H1 (cell line): ENCODE measurements at regions not wholly inside any gene's neighbourhood (a gene's known extent, or its start where the extent isn't known, plus 50 kb on each side); places are given as distances from the start of the nearest gene placed in this dataset.

ENCODE experiments used
- CTCF ChIA-PET: fragments of 300-600 bp; sonication (Branson Sonifier 250); formaldehyde crosslinking; loops from one replicate; lab custom pipeline; 2021; ENCODE audit not compliant: partially characterized antibody; lab: Charles Lee
- POLR2A ChIA-PET: fragments of 300-600 bp; sonication (Branson Sonifier 250); formaldehyde crosslinking; loops from one replicate; lab custom pipeline; 2021; ENCODE audit warnings: inconsistent platforms; ENCODE audit not compliant: partially characterized antibody; lab: Charles Lee
- DNase-seq, 2 experiments: peaks; one replicate each; pipeline versions ENCODE4 v3.0.0 to v3.0.0-alpha.2; 2010 to 2022; ENCODE audit warnings: low spot score in 2 of 2, low read depth in 1 of 2, mixed read lengths in 1 of 2
- FAIRE-seq: peaks from 2 replicates; lab custom pipeline; 2011; peaks lifted over from hg19 to GRCh38; lab: Jason Lieb, UNC
- H2AFZ ChIP-seq: 2 replicates; pipeline ENCODE4 v1.8.1; 2012; ENCODE audit warnings: low read length, inconsistent platforms
- H2AK5ac ChIP-seq: 2 replicates; pipeline ENCODE4 v1.6.1; 2013; ENCODE audit warnings: low read depth, low read length
- H2BK120ac ChIP-seq: replicated peaks from 2 replicates; pipeline ENCODE3; 2013; ENCODE audit warnings: low read depth, low read length, inconsistent platforms
- H2BK12ac ChIP-seq: 2 replicates; pipeline ENCODE4 v1.6.1; 2013; ENCODE audit warnings: low read depth, low read length
- H2BK15ac ChIP-seq: 2 replicates; pipeline ENCODE4 v1.6.1; 2013; ENCODE audit warnings: low read length
- H2BK20ac ChIP-seq: 2 replicates; pipeline ENCODE4 v1.6.1; 2013; ENCODE audit warnings: low read length
- H2BK5ac ChIP-seq: 2 replicates; pipeline ENCODE4 v1.6.1; 2013; ENCODE audit warnings: low read depth, low read length
- H3K14ac ChIP-seq: 2 replicates; pipeline ENCODE4 v1.6.1; 2013; ENCODE audit warnings: inconsistent platforms; ENCODE audit not compliant: insufficient read length
- H3K18ac ChIP-seq: 2 replicates; pipeline ENCODE4 v1.6.1; 2013; ENCODE audit warnings: low read length; ENCODE audit errors: extremely low read depth
- H3K23ac ChIP-seq: 2 replicates; pipeline ENCODE4 v1.6.1; 2013; ENCODE audit warnings: inconsistent platforms; ENCODE audit not compliant: insufficient read length
- H3K23me2 ChIP-seq: 2 replicates; pipeline ENCODE4 v1.6.1; 2013; ENCODE audit warnings: low read depth, low read length
- H3K27ac ChIP-seq: 2 replicates; pipeline ENCODE4 v1.6.1; 2011; ENCODE audit warnings: low read depth, low read length, inconsistent platforms
- H3K27me3 ChIP-seq, 4 experiments: replicated peaks in 1 of 4; 1 replicate in 1 of 4; 2 replicates in 3 of 4; pipeline versions ENCODE4 v1.6.1 to v1.8.1; 2011 to 2013; ENCODE audit warnings: low read length in 3 of 4, mild to moderate bottlenecking in 3 of 4, inconsistent platforms in 2 of 4, mixed read lengths in 2 of 4, moderate library complexity in 1 of 4; ENCODE audit not compliant: control insufficient read depth in 3 of 4, insufficient read depth in 3 of 4; ENCODE audit errors: extremely low read depth in 1 of 4
- H3K36me3 ChIP-seq, 4 experiments: 2 replicates each; pipeline versions ENCODE4 v1.6.1 to v1.8.1; 2011 to 2013; ENCODE audit warnings: mild to moderate bottlenecking in 4 of 4, low read length in 3 of 4, moderate library complexity in 2 of 4, control low read depth in 1 of 4, inconsistent platforms in 1 of 4; ENCODE audit not compliant: insufficient read depth in 4 of 4, control insufficient read depth in 2 of 4
- H3K4ac ChIP-seq: replicated peaks from 2 replicates; pipeline ENCODE3; 2013; ENCODE audit warnings: low read length, low read depth, mixed read lengths, inconsistent platforms; ENCODE audit not compliant: insufficient read length
- H3K4me1 ChIP-seq, 4 experiments: replicated peaks in 1 of 4; 1 replicate in 1 of 4; 2 replicates in 3 of 4; pipeline versions ENCODE4 v1.6.1 to v1.8.1; 2011 to 2013; ENCODE audit warnings: low read length in 3 of 4, inconsistent platforms in 2 of 4, mixed read lengths in 1 of 4; ENCODE audit not compliant: insufficient read depth in 4 of 4, control insufficient read depth in 3 of 4
- H3K4me2 ChIP-seq, 2 experiments: 2 replicates each; pipeline versions ENCODE4 v1.6.1 to v1.8.1; 2011 to 2013; ENCODE audit warnings: low read depth in 2 of 2, low read length in 2 of 2, control low read depth in 1 of 2, inconsistent platforms in 1 of 2, mild to moderate bottlenecking in 1 of 2; ENCODE audit not compliant: insufficient read depth in 1 of 2
- H3K4me3 ChIP-seq, 4 experiments: fragments of 200-600, 300-600 bp in 1 of 4; sonication (generic), shearing (Covaris generic), sonication (Bioruptor Twin) in 1 of 4; 2 replicates each; pipeline versions ENCODE4 v1.5.1 to v1.8.1; 2011 to 2016; ENCODE audit warnings: low read length in 4 of 4, low read depth in 3 of 4, control low read depth in 2 of 4, inconsistent platforms in 2 of 4, mild to moderate bottlenecking in 2 of 4, mixed read lengths in 1 of 4, moderate library complexity in 1 of 4; ENCODE audit not compliant: insufficient read depth in 2 of 4; ENCODE audit errors: extremely low read depth in 1 of 4
- H3K56ac ChIP-seq: replicated peaks from 2 replicates; pipeline ENCODE3; 2013; ENCODE audit warnings: low read depth, mild to moderate bottlenecking, mixed read lengths, low read length, inconsistent platforms; ENCODE audit not compliant: insufficient read length
- H3K79me1 ChIP-seq: 2 replicates; pipeline ENCODE4 v1.6.1; 2013; ENCODE audit warnings: low read depth, low read length, control low read depth
- H3K79me2 ChIP-seq, 2 experiments: 2 replicates each; pipeline versions ENCODE4 v1.6.1 to v1.8.1; 2012 to 2013; ENCODE audit warnings: low read length in 2 of 2, mild to moderate bottlenecking in 2 of 2, inconsistent platforms in 1 of 2; ENCODE audit not compliant: insufficient read depth in 2 of 2, control insufficient read depth in 1 of 2
- H3K9ac ChIP-seq, 4 experiments: replicated peaks in 1 of 4; 1 replicate in 1 of 4; 2 replicates in 3 of 4; pipeline versions ENCODE4 v1.6.1 to v1.8.1; 2011 to 2013; ENCODE audit warnings: low read depth in 3 of 4, low read length in 3 of 4, control low read depth in 2 of 4, mild to moderate bottlenecking in 2 of 4, moderate library complexity in 2 of 4, inconsistent platforms in 1 of 4; ENCODE audit errors: extremely low read depth in 1 of 4
- H3K9me3 ChIP-seq, 2 experiments: 2 replicates each; pipeline versions ENCODE4 v1.6.1 to v1.8.1; 2012 to 2013; ENCODE audit warnings: mild to moderate bottlenecking in 2 of 2, moderate library complexity in 2 of 2, control low read depth in 1 of 2, inconsistent platforms in 1 of 2, low read depth in 1 of 2, low read length in 1 of 2, mixed read lengths in 1 of 2; ENCODE audit not compliant: insufficient read depth in 2 of 2
- H4K20me1 ChIP-seq, 2 experiments: replicated peaks in 1 of 2; 2 replicates each; pipeline versions ENCODE3 to v1.8.1; 2011 to 2013; ENCODE audit warnings: inconsistent platforms in 2 of 2, low read length in 2 of 2, mild to moderate bottlenecking in 1 of 2; ENCODE audit not compliant: insufficient read depth in 2 of 2, control insufficient read depth in 1 of 2
- H4K5ac ChIP-seq: 2 replicates; pipeline ENCODE4 v1.6.1; 2013; ENCODE audit warnings: low read length, low read depth, mixed read lengths, inconsistent platforms; ENCODE audit not compliant: insufficient read length
- H4K8ac ChIP-seq: 2 replicates; pipeline ENCODE4 v1.8.0; 2013; ENCODE audit warnings: mild to moderate bottlenecking, moderate library complexity, low read length, inconsistent platforms; ENCODE audit not compliant: insufficient read depth; ENCODE audit errors: extremely low read depth
- H4K91ac ChIP-seq: replicated peaks from 2 replicates; pipeline ENCODE3; 2013; ENCODE audit warnings: low read length, mixed read lengths, inconsistent platforms; ENCODE audit not compliant: insufficient read length
- BACH1 ChIP-seq: IDR thresholded peaks from 2 replicates; pipeline ENCODE4 v1.6.1; 2012; ENCODE audit warnings: low read length, improper control_type of control experiment
- CBX8 ChIP-seq: fragments of 300-800, 300-1000 bp; sonication (generic); IDR thresholded peaks from 2 replicates; pipeline ENCODE4 v1.7.1; 2016; ENCODE audit warnings: low read depth, low read length, borderline replicate concordance
- CREB1 ChIP-seq: IDR thresholded peaks from 2 replicates; pipeline ENCODE4 v1.6.1; 2012; ENCODE audit warnings: inconsistent platforms
- JUND ChIP-seq: IDR thresholded peaks from 2 replicates; pipeline ENCODE4 v1.6.1; 2011; ENCODE audit warnings: mild to moderate bottlenecking, improper control_type of control experiment, low read length
- KDM4A ChIP-seq: IDR thresholded peaks from one replicate; pipeline ENCODE4 v1.7.1; 2012; ENCODE audit warnings: low read depth, mild to moderate bottlenecking, moderate library complexity, low read length, inconsistent platforms; ENCODE audit not compliant: severe bottlenecking
- POLR2A ChIP-seq, 2 experiments: IDR thresholded peaks; 1 replicate in 1 of 2; 2 replicates in 1 of 2; pipeline ENCODE4 v1.6.1; 2011; ENCODE audit warnings: low read depth in 2 of 2, low read length in 2 of 2, mild to moderate bottlenecking in 2 of 2; ENCODE audit errors: control extremely low read depth in 1 of 2
- SIN3A ChIP-seq, 2 experiments: IDR thresholded peaks in 1 of 2; conservative IDR thresholded peaks in 1 of 2; 2 replicates each; pipeline ENCODE4 v1.6.1; 2011 to 2012; ENCODE audit warnings: low read length in 2 of 2, improper control_type of control experiment in 1 of 2, low read depth in 1 of 2, mild to moderate bottlenecking in 1 of 2
- USF2 ChIP-seq: IDR thresholded peaks from 2 replicates; pipeline ENCODE4 v1.6.1; 2011; ENCODE audit warnings: low read length, improper control_type of control experiment
- WGBS, 2 experiments: shearing (Covaris generic) in 1 of 2; methylation state at CpG; one replicate each; pipeline versions ENCODE4 v1.1.6 to v1.1.7; 2013 to 2015; ENCODE audit warnings: low lambda C conversion rate in 2 of 2, mixed read lengths in 2 of 2, inconsistent platforms in 1 of 2, low coverage in 1 of 2, missing lambda C conversion rate in 1 of 2; ENCODE audit not compliant: insufficient replicate concordance in 2 of 2, insufficient coverage in 1 of 2, insufficient read length in 1 of 2; ENCODE audit errors: extremely low coverage in 1 of 2, missing lambda C conversion rate in 1 of 2; 5-methylcytosine and 5-hydroxymethylcytosine counted together

- Histone ChIP-seq H3K27ac (no peak overlapping the region), H2BK120ac (no peak overlapping the region), H3K9ac (no peak overlapping the region), H4K8ac (no peak overlapping the region), H4K5ac (no peak overlapping the region), H2BK5ac (no peak overlapping the region), H3K4me1 (no peaks in the 10 kb centered on the region), H3K36me3 (peaks cover 0 to 20% (median 0%) of the 10 kb centered on the region in 4 experiments; a peak in 2 of 8 replicates), H2AK5ac (no peak overlapping the region), H4K91ac (no peak overlapping the region)
- no peak for FAIRE-seq
- POLR2A ChIA-PET = interaction anchor here (1.3 to 3.6 kb wide), 3 partner anchors 8 to 59 kb away, joined by 3 to 15 read pairs (median 3); no protein-coding TSS in a partner anchor
- no peak for TF ChIP-seq CREB1
- no peak for TF ChIP-seq KDM4A
- no peak for TF ChIP-seq POLR2A (IDR thresholded peaks at IDR 0.05; ENCODE audit: control extremely low read depth in 1 of 2, low read depth in 2 of 2, low read length in 2 of 2)
- no peak for TF ChIP-seq BACH1
- no peak for TF ChIP-seq CBX8
- no peak for TF ChIP-seq SIN3A (conservative IDR thresholded peaks at IDR 0.05 in 1 of 2, IDR thresholded peaks at IDR 0.05 in 1 of 2; ENCODE audit: low read depth in 1 of 2, low read length in 2 of 2)
- no peak for TF ChIP-seq JUND
- TF ChIP-seq USF2 = no peak
- TF ChIP-seq, all 59 proteins: peak for 0
- Histone ChIP-seq H3K4me3 (no peak overlapping the region; a peak in 1 of 8 replicates), H4K20me1 (no peaks in the 10 kb centered on the region), H3K23ac (no peak overlapping the region), H3K18ac (no peak overlapping the region), H3K4me2 (no peak overlapping the region), H2AFZ (no peak overlapping the region), H3K79me2 (no peaks in the 10 kb centered on the region), H3K4ac (no peak overlapping the region), H2BK15ac (no peak overlapping the region), H3K79me1 (no peaks in the 10 kb centered on the region), H3K14ac (no peak overlapping the region), H2BK20ac (no peak overlapping the region), H3K9me3 (peaks cover 9 to 17% of the 10 kb centered on the region in 2 experiments; a peak in 3 of 4 replicates), H3K56ac (no peak overlapping the region), H2BK12ac (no peak overlapping the region), H3K27me3 (no peaks in the 10 kb centered on the region), H3K23me2 (no peaks in the 10 kb centered on the region)
- WGBS, 2 experiments = 93% methylated on average over 10 of the region's 10 CpGs; no CpG with 5 or more reads in 1 of the 2 experiments
- CTCF ChIA-PET = interaction anchor here (1.8 kb wide), 1 partner anchor 248 kb away, joined by 4 read pairs; no protein-coding TSS in a partner anchor
- DNase-seq = no peak
Measured at GRCh38 chr11:131311776-131312514, 58.5 kb upstream of the NTM start.
